ENCODE measurements at regions not wholly inside any gene's neighbourhood (a gene's known extent, or its start where the extent isn't known, plus 50 kb on each side); places are given as distances from the start of the nearest gene placed in this dataset.

DNA sequence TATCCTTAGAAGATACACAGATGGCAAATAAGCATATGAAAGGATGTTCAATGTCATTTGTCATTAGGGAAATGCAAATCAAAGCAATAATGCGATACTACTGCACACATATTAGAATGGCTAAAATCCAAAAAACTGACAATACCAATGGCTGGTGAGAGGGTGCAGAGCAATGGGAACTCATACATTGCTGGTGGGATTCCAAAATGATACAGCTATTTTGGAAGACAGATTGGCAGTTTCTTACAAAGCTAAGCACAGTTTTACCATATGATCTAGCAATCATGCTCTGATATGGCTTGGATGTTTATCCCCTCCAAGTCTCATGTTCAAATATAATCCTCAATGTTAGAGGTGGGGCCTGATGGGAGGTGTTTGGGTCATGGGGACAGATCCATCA lies 122.6 kb downstream of the KCTD15 start:
- TF ChIP-seq FOXP2 (optimal IDR thresholded peaks at IDR 0.05; ENCODE audit: borderline replicate concordance, extremely low read depth, extremely low read length, insufficient read depth) (no peak), SIN3A (IDR thresholded peaks at IDR 0.05; ENCODE audit: borderline replicate concordance, insufficient read depth, low read length) (no peak), TAF1 (IDR thresholded peaks at IDR 0.05; ENCODE audit: borderline replicate concordance, insufficient read depth, low read length) (no peak), POLR2AphosphoS5 (IDR thresholded peaks at IDR 0.05; ENCODE audit: low read depth, low read length) (no peak)
- TF ChIP-seq, protein P1, sequence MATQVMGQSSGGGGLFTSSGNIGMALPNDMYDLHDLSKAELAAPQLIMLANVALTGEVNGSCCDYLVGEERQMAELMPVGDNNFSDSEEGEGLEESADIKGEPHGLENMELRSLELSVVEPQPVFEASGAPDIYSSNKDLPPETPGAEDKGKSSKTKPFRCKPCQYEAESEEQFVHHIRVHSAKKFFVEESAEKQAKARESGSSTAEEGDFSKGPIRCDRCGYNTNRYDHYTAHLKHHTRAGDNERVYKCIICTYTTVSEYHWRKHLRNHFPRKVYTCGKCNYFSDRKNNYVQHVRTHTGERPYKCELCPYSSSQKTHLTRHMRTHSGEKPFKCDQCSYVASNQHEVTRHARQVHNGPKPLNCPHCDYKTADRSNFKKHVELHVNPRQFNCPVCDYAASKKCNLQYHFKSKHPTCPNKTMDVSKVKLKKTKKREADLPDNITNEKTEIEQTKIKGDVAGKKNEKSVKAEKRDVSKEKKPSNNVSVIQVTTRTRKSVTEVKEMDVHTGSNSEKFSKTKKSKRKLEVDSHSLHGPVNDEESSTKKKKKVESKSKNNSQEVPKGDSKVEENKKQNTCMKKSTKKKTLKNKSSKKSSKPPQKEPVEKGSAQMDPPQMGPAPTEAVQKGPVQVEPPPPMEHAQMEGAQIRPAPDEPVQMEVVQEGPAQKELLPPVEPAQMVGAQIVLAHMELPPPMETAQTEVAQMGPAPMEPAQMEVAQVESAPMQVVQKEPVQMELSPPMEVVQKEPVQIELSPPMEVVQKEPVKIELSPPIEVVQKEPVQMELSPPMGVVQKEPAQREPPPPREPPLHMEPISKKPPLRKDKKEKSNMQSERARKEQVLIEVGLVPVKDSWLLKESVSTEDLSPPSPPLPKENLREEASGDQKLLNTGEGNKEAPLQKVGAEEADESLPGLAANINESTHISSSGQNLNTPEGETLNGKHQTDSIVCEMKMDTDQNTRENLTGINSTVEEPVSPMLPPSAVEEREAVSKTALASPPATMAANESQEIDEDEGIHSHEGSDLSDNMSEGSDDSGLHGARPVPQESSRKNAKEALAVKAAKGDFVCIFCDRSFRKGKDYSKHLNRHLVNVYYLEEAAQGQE (IDR thresholded peaks at IDR 0.05; ENCODE audit: insufficient read depth in 1 of 2, low read depth in 2 of 2, low read length in 2 of 2) = no peak

DNA sequence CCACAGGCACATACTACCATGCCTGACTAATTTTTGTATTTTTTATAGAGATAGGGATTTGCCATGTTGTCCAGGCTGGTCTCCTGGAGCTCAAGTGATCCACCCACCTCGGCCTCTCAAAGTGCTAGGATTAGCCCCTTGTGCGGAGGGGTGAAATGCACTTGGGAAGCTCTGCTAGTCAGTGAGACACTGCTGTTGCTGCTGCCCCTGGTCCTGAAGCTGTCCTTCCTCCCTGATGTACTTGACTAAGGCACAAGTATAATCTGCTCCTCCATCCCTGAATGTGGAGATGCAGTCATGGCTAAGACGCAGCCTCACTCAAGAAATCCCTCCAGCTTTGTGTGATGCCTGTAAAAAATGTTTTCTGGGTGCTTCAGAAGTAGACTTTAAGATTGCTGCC lies 124.5 kb downstream of the KCTD15 start:
- TF ChIP-seq, protein P1 (IDR thresholded peaks at IDR 0.05; ENCODE audit: insufficient read depth in 1 of 2, low read depth in 2 of 2, low read length in 2 of 2) = peak in 1 of 2 experiments; percentile 73; a peak in 2 of 4 replicates
- TF ChIP-seq TAF1 (IDR thresholded peaks at IDR 0.05; ENCODE audit: borderline replicate concordance, insufficient read depth, low read length) = no peak

DNA sequence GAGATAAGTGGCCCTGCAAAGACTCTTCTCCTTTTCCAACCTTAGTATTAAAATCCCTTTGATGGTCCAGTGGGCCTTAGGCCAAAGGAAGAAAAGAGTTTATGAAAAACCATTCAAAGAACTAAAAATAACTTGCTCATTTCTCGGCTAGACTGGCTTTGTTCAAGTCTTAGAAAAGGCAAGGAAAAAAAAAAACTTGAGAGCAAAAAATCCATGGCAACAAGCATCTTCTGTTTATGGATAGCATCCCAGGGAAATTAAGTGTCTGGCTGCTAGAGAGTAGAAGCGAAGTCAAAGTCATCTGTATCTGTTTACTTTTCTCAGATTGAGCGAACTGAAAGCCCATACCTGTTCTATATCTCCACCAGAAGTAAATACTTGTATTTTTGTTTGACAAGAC lies 129.6 kb downstream of the KCTD15 start:
- TF ChIP-seq SIN3A (IDR thresholded peaks at IDR 0.05; ENCODE audit: borderline replicate concordance, insufficient read depth, low read length) (no peak), POLR2AphosphoS5 (IDR thresholded peaks at IDR 0.05; ENCODE audit: low read depth, low read length) (no peak), TAF1 (IDR thresholded peaks at IDR 0.05; ENCODE audit: borderline replicate concordance, insufficient read depth, low read length) (no peak), FOXP2 (optimal IDR thresholded peaks at IDR 0.05; ENCODE audit: borderline replicate concordance, extremely low read depth, extremely low read length, insufficient read depth) (no peak)
- TF ChIP-seq, protein P1 (IDR thresholded peaks at IDR 0.05; ENCODE audit: insufficient read depth in 1 of 2, low read depth in 2 of 2, low read length in 2 of 2) = no peak

DNA sequence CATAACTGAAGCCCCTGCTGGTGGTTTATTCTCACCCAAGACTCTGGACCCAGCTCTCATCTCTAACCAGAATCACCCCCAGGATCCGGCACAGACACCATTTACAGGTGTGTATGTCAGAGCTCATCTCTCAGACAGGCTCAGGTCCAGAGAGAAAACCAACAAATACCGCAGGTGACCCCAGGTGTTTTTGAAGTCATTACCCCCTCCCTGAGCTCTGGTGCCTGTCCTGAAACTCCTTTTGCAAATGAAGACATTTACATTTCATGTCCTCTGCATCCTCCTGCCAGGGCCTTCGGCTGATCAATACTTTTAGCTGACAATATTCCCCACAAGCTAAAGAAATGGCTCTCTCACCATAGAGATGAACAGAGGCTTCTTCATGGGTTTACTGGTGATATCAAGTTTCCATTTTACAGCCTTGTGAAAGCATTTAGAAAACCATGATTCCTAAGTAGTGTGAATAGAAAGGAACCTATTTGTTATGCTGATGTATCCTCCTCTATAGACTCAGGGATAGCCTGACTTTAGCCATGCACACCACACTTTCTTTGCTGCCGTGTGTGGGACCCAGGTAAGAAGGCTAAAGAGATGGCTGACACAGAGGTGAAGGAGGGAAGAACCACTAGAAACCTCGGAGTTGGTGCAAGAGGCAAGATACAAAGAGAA lies 131.3 kb downstream of the KCTD15 start:
- TF ChIP-seq, protein P1 (IDR thresholded peaks at IDR 0.05; ENCODE audit: insufficient read depth in 1 of 2, low read depth in 2 of 2, low read length in 2 of 2) = no peak
- TF ChIP-seq FOXP2 (optimal IDR thresholded peaks at IDR 0.05; ENCODE audit: borderline replicate concordance, extremely low read depth, extremely low read length, insufficient read depth) = no peak
- no peak for TF ChIP-seq POLR2AphosphoS5 (IDR thresholded peaks at IDR 0.05; ENCODE audit: low read depth, low read length)
- no peak for TF ChIP-seq TAF1 (IDR thresholded peaks at IDR 0.05; ENCODE audit: borderline replicate concordance, insufficient read depth, low read length)
- TF ChIP-seq SIN3A (IDR thresholded peaks at IDR 0.05; ENCODE audit: borderline replicate concordance, insufficient read depth, low read length) = no peak

DNA sequence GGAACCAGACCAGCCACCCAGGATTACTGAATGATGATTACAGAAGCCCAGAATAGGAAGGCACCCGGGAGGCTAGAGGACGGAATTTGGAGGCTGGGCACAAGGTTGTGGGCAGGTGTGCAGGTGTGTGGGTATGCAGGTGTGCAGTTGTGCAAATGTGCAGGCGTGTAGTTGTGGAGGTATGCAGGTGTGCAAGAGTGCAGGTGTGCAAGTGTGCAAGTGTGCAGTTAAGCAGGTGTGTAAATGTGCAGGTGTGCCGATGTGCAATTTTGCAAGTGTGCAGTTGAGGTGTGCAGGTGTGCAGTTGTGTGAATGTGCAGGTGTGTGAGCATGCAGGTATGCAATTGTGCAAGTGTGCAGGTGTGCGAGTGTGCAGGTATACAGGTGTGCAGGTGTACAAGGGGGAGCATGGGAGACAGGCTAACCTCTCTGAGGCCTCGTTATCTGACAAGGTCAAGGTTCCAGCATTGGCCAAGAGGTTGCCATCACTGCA lies 131.8 kb downstream of the KCTD15 start:
- TF ChIP-seq SIN3A (IDR thresholded peaks at IDR 0.05; ENCODE audit: borderline replicate concordance, insufficient read depth, low read length) = no peak
- TF ChIP-seq, protein P1 (IDR thresholded peaks at IDR 0.05; ENCODE audit: insufficient read depth in 1 of 2, low read depth in 2 of 2, low read length in 2 of 2) = no peak
- no peak for TF ChIP-seq POLR2AphosphoS5 (IDR thresholded peaks at IDR 0.05; ENCODE audit: low read depth, low read length)
- no peak for TF ChIP-seq FOXP2 (optimal IDR thresholded peaks at IDR 0.05; ENCODE audit: borderline replicate concordance, extremely low read depth, extremely low read length, insufficient read depth)
- TF ChIP-seq TAF1 (IDR thresholded peaks at IDR 0.05; ENCODE audit: borderline replicate concordance, insufficient read depth, low read length) = no peak
